H1 (cell line): ENCODE measurements at regions not wholly inside any gene's neighbourhood (a gene's known extent, or its start where the extent isn't known, plus 50 kb on each side); places are given as distances from the start of the nearest gene placed in this dataset.

Experiments
- CEBPB ChIP-seq: IDR thresholded peaks from 2 replicates; pipeline ENCODE4 v1.6.1; 2012; ENCODE audit warnings: low read depth, low read length
- JUN ChIP-seq: IDR thresholded peaks from 2 replicates; pipeline ENCODE4 v1.6.1; 2011; ENCODE audit warnings: low read depth, mild to moderate bottlenecking, improper control_type of control experiment, low read length
- NRF1 ChIP-seq: IDR thresholded peaks from 2 replicates; pipeline ENCODE4 v1.6.1; 2011; ENCODE audit warnings: mild to moderate bottlenecking, low read depth, low read length, improper control_type of control experiment
- POLR2A ChIP-seq, 2 experiments: IDR thresholded peaks; 1 replicate in 1 of 2; 2 replicates in 1 of 2; pipeline ENCODE4 v1.6.1; 2011; ENCODE audit warnings: low read depth in 2 of 2, low read length in 2 of 2, mild to moderate bottlenecking in 2 of 2; ENCODE audit errors: control extremely low read depth in 1 of 2
- POLR2AphosphoS5 ChIP-seq: IDR thresholded peaks from 2 replicates; pipeline ENCODE4 v1.6.1; 2011; ENCODE audit warnings: low read depth, low read length
- TCF12 ChIP-seq: IDR thresholded peaks from 2 replicates; pipeline ENCODE4 v1.6.1; 2011; ENCODE audit warnings: low read depth, mild to moderate bottlenecking, low read length
- TF ChIP-seq, protein P1 (sequence below), 3 experiments: IDR thresholded peaks; 1 replicate in 2 of 3; 2 replicates in 1 of 3; pipeline versions ENCODE4 v1.5.1 to v1.6.1; 2011; ENCODE audit warnings: low read length in 3 of 3, mild to moderate bottlenecking in 3 of 3, inconsistent platforms in 2 of 3, low read depth in 1 of 3, moderate library complexity in 1 of 3; ENCODE audit not compliant: insufficient read depth in 1 of 3; ENCODE audit errors: control extremely low read depth in 1 of 3

DNA sequence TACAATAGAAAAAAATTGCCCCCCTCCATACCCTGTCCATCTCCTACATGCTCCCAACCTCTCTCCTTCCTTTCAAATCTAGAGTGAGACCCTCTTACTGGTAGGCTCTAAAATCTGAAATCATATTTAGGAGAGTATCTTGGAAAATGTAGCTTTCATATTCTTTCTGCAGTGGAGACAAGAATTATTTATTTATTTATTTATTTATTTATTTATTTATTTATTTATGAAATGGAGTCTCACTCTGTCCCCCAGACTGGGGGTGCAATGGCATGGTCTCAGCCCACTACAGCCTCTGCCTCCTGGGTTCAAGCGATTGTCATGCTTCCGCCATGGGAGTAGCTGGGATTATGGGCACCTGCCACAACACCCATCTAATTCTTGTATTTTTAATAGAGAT, 174.1 kb upstream of the MYO16 start:
- no peak for TF ChIP-seq CEBPB
- TF ChIP-seq NRF1: no peak
- no peak for TF ChIP-seq POLR2A (IDR thresholded peaks at IDR 0.05; ENCODE audit: control extremely low read depth in 1 of 2, low read depth in 2 of 2, low read length in 2 of 2)
- no peak for TF ChIP-seq JUN
- TF ChIP-seq POLR2AphosphoS5: no peak
- TF ChIP-seq, protein P1, sequence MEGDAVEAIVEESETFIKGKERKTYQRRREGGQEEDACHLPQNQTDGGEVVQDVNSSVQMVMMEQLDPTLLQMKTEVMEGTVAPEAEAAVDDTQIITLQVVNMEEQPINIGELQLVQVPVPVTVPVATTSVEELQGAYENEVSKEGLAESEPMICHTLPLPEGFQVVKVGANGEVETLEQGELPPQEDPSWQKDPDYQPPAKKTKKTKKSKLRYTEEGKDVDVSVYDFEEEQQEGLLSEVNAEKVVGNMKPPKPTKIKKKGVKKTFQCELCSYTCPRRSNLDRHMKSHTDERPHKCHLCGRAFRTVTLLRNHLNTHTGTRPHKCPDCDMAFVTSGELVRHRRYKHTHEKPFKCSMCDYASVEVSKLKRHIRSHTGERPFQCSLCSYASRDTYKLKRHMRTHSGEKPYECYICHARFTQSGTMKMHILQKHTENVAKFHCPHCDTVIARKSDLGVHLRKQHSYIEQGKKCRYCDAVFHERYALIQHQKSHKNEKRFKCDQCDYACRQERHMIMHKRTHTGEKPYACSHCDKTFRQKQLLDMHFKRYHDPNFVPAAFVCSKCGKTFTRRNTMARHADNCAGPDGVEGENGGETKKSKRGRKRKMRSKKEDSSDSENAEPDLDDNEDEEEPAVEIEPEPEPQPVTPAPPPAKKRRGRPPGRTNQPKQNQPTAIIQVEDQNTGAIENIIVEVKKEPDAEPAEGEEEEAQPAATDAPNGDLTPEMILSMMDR (IDR thresholded peaks at IDR 0.05; ENCODE audit: control extremely low read depth in 1 of 3, insufficient read depth in 1 of 3, low read depth in 1 of 3, low read length in 3 of 3): no peak
- no peak for TF ChIP-seq TCF12
